Islet of Langerhans (tissue), 1 donor: ENCODE measurements at regions not wholly inside any gene's neighbourhood (a gene's known extent, or its start where the extent isn't known, plus 50 kb on each side); places are given as distances from the start of the nearest gene placed in this dataset.

ENCODE experiments used
- FAIRE-seq: peaks from one replicate; lab custom pipeline; 2011; peaks lifted over from hg19 to GRCh38; lab: Jason Lieb, UNC

GRCh38 chr6:159099961-159100360, 55.2 kb upstream of the TAGAP start:
- no peak for FAIRE-seq

DNA sequence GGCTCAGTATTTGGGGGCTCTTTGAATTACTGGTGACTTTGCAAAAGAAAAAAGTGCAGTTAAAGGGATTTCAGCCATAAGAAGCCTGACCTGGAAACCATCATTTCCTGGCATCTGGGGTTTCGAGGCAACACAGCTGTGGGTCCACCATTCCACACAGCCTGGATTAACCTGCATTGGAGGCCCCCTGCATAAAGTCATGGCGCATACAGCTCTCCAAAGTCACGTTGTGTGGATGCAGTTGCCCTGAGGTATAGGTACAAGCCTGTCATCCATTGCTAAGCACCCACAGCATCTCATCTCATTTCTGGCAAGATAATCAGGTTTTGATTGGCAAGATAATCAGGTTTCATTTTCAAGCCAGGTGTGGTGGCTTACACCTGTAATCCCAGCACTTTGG, 54.5 kb upstream of the TAGAP start:
- no peak for FAIRE-seq

DNA sequence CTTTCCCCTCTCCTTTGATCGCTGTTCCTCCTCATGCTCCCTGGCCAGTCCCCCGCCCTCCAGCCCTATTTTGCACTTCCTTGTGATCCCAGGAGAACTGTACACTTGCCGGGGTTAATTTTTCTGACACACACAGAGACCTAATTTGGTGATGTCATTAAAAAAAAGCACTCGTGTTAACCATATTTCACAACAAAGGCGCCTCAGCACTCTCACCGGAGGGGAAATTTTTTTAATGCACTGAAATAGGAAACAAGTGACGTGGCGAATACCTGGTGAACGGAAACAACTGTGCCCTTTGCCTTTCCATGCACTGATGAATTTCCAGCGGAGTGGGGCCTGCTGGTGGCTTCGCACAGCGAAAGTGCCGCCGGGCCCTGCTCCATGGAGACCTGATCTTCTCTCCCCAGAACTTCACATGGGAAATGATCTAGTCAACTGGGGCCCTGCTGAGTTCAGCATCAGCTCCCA, 53.9 kb upstream of the TAGAP start:
- no peak for FAIRE-seq

DNA sequence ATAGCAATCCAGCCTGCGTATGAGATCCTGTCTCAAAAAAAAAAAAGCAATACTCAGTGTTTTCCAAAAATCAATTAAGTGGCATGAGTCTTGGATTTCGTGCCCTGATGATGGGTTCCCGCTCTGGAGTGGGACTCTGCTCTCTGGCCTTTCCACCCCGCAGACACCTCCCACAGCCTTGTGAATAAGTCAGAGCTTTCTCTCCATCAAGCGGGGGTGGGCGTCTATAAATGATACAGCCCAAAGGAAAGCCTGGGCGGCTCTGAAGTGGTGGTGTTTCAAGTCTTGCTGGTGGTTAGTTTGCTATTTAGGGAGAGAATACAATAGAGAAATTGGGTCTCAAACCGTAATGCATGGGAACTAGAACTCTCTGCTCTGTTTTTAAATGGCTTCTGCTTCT, 52.5 kb upstream of the TAGAP start:
- FAIRE-seq, result no peak

DNA sequence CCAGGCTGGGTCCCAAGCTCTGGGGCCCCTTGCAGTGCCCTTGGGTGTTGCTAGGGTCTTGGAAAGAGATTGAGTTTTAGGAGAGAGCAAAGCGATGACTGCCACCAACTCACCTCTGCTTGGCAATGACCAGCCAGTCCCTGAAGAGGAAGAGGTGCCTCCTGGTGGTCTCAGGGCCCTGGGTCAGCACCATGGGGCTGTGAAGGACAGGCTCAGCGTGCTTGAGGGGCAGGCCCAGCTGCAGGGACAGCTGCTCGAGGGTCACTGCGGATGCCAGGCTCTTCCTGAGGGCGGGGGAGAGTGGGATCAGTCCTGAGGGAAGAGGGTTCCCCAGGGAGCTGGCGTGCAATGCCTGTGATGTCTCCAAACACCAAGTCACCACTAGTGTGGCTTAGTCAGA, 50.8 kb upstream of the TAGAP start:
- FAIRE-seq, result no peak

GRCh38 chr6:159094444-159095252, 49.9 kb upstream of the TAGAP start:
- FAIRE-seq, result no peak
